NCI-H345 treated with DMSO at 0.1 percent for 48 hours (cell line): ENCODE measurements at regions not wholly inside any gene's neighbourhood (a gene's known extent, or its start where the extent isn't known, plus 50 kb on each side); places are given as distances from the start of the nearest gene placed in this dataset.
"Not testable (repeated sequence)": the region's sequence is repeated elsewhere in the genome, so short reads cannot be mapped to it uniquely, and the experiment has no call there.

Experiments
- DNase-seq: peaks from one replicate; lab custom pipeline; 2025; ENCODE audit not compliant: unreplicated experiment; lab: John Stamatoyannopoulos, UW

- no peak for DNase-seq
Measured at GRCh38 chr7:118777308-118777707, 552.8 kb downstream of the ANKRD7 start.

GRCh38 chr7:118792682-118793081 is 568.2 kb downstream of the ANKRD7 start:
- no peak for DNase-seq

- DNase-seq, result no peak
Measured at GRCh38 chr7:118793582-118793981, 569.1 kb downstream of the ANKRD7 start.

GRCh38 chr7:118794419-118794818 is 569.9 kb downstream of the ANKRD7 start:
- DNase-seq, result no peak

- no peak for DNase-seq
Measured at GRCh38 chr7:118801366-118801765, 576.9 kb downstream of the ANKRD7 start.

- DNase-seq, result no peak
Measured at GRCh38 chr7:118802726-118803125, 578.2 kb downstream of the ANKRD7 start.

GRCh38 chr7:118826246-118826645 is 601.7 kb downstream of the ANKRD7 start:
- no peak for DNase-seq

- no peak for DNase-seq
Measured at GRCh38 chr7:118836933-118837332, 612.4 kb downstream of the ANKRD7 start.

GRCh38 chr7:118839515-118839914 is 615.0 kb downstream of the ANKRD7 start:
- DNase-seq, result no peak

GRCh38 chr7:118843456-118843855 is 619.0 kb downstream of the ANKRD7 start:
- no peak for DNase-seq

GRCh38 chr7:118844748-118845147 is 620.2 kb downstream of the ANKRD7 start:
- DNase-seq, result no peak

- DNase-seq, result no peak
Measured at GRCh38 chr7:118845791-118846190, 621.3 kb downstream of the ANKRD7 start.

- no peak for DNase-seq
Measured at GRCh38 chr7:118846977-118847376, 622.5 kb downstream of the ANKRD7 start.

- DNase-seq, result no peak
Measured at GRCh38 chr7:118855290-118855689, 630.8 kb downstream of the ANKRD7 start.

GRCh38 chr7:118858651-118859149 is 634.2 kb downstream of the ANKRD7 start:
- no peak for DNase-seq

GRCh38 chr7:118861581-118861980 is 637.1 kb downstream of the ANKRD7 start:
- no peak for DNase-seq

- no peak for DNase-seq
Measured at GRCh38 chr7:118862740-118863139, 638.2 kb downstream of the ANKRD7 start.

- no peak for DNase-seq
Measured at GRCh38 chr7:118863966-118864365, 639.5 kb downstream of the ANKRD7 start.

GRCh38 chr7:118867860-118868259 is 643.4 kb downstream of the ANKRD7 start:
- no peak for DNase-seq

GRCh38 chr7:118869141-118869540 is 644.6 kb downstream of the ANKRD7 start:
- DNase-seq, result not testable (repeated sequence)

GRCh38 chr7:118870187-118870586 is 645.7 kb downstream of the ANKRD7 start:
- no peak for DNase-seq

GRCh38 chr7:118872568-118872967 is 648.1 kb downstream of the ANKRD7 start:
- no peak for DNase-seq

GRCh38 chr7:118877187-118877586 is 652.7 kb downstream of the ANKRD7 start:
- no peak for DNase-seq

GRCh38 chr7:118878336-118878735 is 653.8 kb downstream of the ANKRD7 start:
- no peak for DNase-seq
